ENCODE measurements at regions not wholly inside any gene's neighbourhood (a gene's known extent, or its start where the extent isn't known, plus 50 kb on each side); places are given as distances from the start of the nearest gene placed in this dataset.
"Not testable (repeated sequence)": the region's sequence is repeated elsewhere in the genome, so short reads cannot be mapped to it uniquely, and the experiment has no call there.

- H3K9me3 ChIP-seq: no peaks in the 10 kb centered on the region
- Mint-ChIP-seq H3K4me1 (ENCODE audit: low read depth, unreplicated experiment) (no peaks in the 10 kb centered on the region), H3K27ac (ENCODE audit: unreplicated experiment) (no peak overlapping the region), H3K36me3 (ENCODE audit: insufficient read depth, unreplicated experiment) (no peaks in the 10 kb centered on the region), H3K4me3 (ENCODE audit: unreplicated experiment) (no peak overlapping the region), H3K9me3 (ENCODE audit: unreplicated experiment) (no peaks in the 10 kb centered on the region), H3K27me3 (ENCODE audit: insufficient read depth, unreplicated experiment) (peaks cover 5% of the 10 kb centered on the region)
- ChIA-PET POLR2A (no interaction called here), CTCF (interaction anchor here (1.0 to 2.2 kb wide), 3 partner anchors 69 to 490 kb away, joined by 6 to 8 read pairs (median 7); no protein-coding TSS in a partner anchor)
- intact Hi-C loops (cut with micrococcal nuclease; ENCODE audit: unreplicated experiment): loop anchor here (1.0 kb wide), 2 partner anchors 114 to 490 kb away; no protein-coding TSS in a partner anchor
- H3K4me1 ChIP-seq: no peaks in the 10 kb centered on the region
- no peaks in the 10 kb centered on the region for H3K27me3 ChIP-seq (replicated peaks; ENCODE audit: control insufficient read depth, insufficient read depth, low read length)
- no peak for DNase-seq
- TF ChIP-seq CTCF (IDR thresholded peaks at IDR 0.05; ENCODE audit: insufficient read depth in 1 of 2, low read depth in 1 of 2, low read length in 1 of 2, severe bottlenecking in 1 of 2, unreplicated experiment in 1 of 2): peak in 1 of 2 experiments; percentile 38
- no TSS peak for BruUV-seq (replicated peaks)
- H3K36me3 ChIP-seq (ENCODE audit: control insufficient read depth, insufficient read depth, low read length): no peaks in the 10 kb centered on the region
- H3K4me3 ChIP-seq (ENCODE audit: low read depth, low read length): no peak overlapping the region
Observed at GRCh38 chr3:181210275-181210674, 220.7 kb upstream of the DNAJC19 start.

DNA sequence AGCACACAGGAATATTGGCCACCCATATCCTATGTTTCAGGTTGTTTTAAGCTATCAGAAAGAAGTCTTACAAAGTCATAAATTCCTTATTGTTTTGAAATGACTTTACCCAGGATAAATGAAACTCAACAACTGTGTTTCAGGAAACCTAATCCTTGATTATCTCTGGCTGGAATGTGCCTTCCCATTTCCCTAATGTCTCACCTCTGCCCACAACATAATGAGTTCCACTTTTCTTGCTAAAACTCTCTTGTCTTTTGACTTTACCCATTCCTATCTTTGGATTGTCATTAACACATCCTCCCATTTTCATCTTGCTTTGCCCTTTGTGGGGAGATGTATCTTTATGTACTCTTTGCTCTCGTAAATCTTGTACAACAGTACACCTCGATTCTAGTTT, 200.0 kb upstream of the DNAJC19 start:
- no peaks in the 10 kb centered on the region for H3K36me3 ChIP-seq (ENCODE audit: control insufficient read depth, insufficient read depth, low read length)
- no peak overlapping the region for H3K27ac Mint-ChIP-seq (ENCODE audit: unreplicated experiment)
- no peaks in the 10 kb centered on the region for H3K27me3 ChIP-seq (replicated peaks; ENCODE audit: control insufficient read depth, insufficient read depth, low read length)
- no TSS peak for BruUV-seq (replicated peaks)
- H3K4me1 ChIP-seq: no peaks in the 10 kb centered on the region
- intact Hi-C loops (cut with micrococcal nuclease; ENCODE audit: unreplicated experiment): no loop called here
- H3K4me1 Mint-ChIP-seq (ENCODE audit: low read depth, unreplicated experiment): no peaks in the 10 kb centered on the region
- CTCF ChIA-PET: no interaction called here
- no peak for TF ChIP-seq CTCF (IDR thresholded peaks at IDR 0.05; ENCODE audit: insufficient read depth in 1 of 2, low read depth in 1 of 2, low read length in 1 of 2, severe bottlenecking in 1 of 2, unreplicated experiment in 1 of 2)
- no peaks in the 10 kb centered on the region for H3K36me3 Mint-ChIP-seq (ENCODE audit: insufficient read depth, unreplicated experiment)
- H3K27me3 Mint-ChIP-seq (ENCODE audit: insufficient read depth, unreplicated experiment): peaks cover 17% of the 10 kb centered on the region
- H3K4me3 Mint-ChIP-seq (ENCODE audit: unreplicated experiment): no peak overlapping the region
- no peak overlapping the region for H3K4me3 ChIP-seq (ENCODE audit: low read depth, low read length)
- no peaks in the 10 kb centered on the region for H3K9me3 Mint-ChIP-seq (ENCODE audit: unreplicated experiment)
- no peaks in the 10 kb centered on the region for H3K9me3 ChIP-seq
- no peak for DNase-seq
- POLR2A ChIA-PET: no interaction called here

DNA sequence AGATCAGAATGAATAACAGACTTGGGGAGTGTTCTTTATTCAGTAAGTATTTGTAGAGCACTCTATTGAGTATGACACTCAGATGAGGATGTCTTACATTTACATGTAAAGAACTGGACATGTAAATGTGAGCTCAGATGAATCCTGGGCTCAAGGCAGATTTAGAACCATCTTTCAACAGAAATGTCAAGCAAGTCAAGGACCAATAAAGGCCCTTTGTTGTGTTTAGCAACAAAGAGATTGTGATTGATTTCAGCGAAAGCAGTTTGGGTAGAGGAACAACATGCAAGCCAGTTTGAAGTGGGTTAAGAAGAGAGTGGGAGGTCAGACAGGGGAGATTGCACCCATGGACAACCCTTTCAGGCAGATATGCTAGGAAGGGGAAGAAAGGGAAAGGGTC, 194.2 kb upstream of the DNAJC19 start:
- ChIA-PET POLR2A (no interaction called here), CTCF (no interaction called here)
- H3K4me3 ChIP-seq (ENCODE audit: low read depth, low read length): no peak overlapping the region
- no peaks in the 10 kb centered on the region for H3K36me3 ChIP-seq (ENCODE audit: control insufficient read depth, insufficient read depth, low read length)
- no peaks in the 10 kb centered on the region for H3K9me3 ChIP-seq
- no peaks in the 10 kb centered on the region for H3K9me3 Mint-ChIP-seq (ENCODE audit: unreplicated experiment)
- H3K27me3 ChIP-seq (replicated peaks; ENCODE audit: control insufficient read depth, insufficient read depth, low read length): no peaks in the 10 kb centered on the region
- no peak overlapping the region for H3K27ac Mint-ChIP-seq (ENCODE audit: unreplicated experiment)
- no peaks in the 10 kb centered on the region for H3K36me3 Mint-ChIP-seq (ENCODE audit: insufficient read depth, unreplicated experiment)
- H3K4me1 ChIP-seq: no peaks in the 10 kb centered on the region
- intact Hi-C loops (cut with micrococcal nuclease; ENCODE audit: unreplicated experiment): no loop called here
- H3K4me3 Mint-ChIP-seq (ENCODE audit: unreplicated experiment): no peak overlapping the region
- no peaks in the 10 kb centered on the region for H3K27me3 Mint-ChIP-seq (ENCODE audit: insufficient read depth, unreplicated experiment)
- no peaks in the 10 kb centered on the region for H3K4me1 Mint-ChIP-seq (ENCODE audit: low read depth, unreplicated experiment)
- no TSS peak for BruUV-seq (replicated peaks)
- TF ChIP-seq CTCF (IDR thresholded peaks at IDR 0.05; ENCODE audit: insufficient read depth in 1 of 2, low read depth in 1 of 2, low read length in 1 of 2, severe bottlenecking in 1 of 2, unreplicated experiment in 1 of 2): no peak
- DNase-seq: no peak

- H3K36me3 Mint-ChIP-seq (ENCODE audit: insufficient read depth, unreplicated experiment); CTCF ChIA-PET; DNase-seq; H3K36me3 ChIP-seq (ENCODE audit: control insufficient read depth, insufficient read depth, low read length); H3K4me3 ChIP-seq (ENCODE audit: low read depth, low read length); H3K4me1 ChIP-seq; H3K9me3 Mint-ChIP-seq (ENCODE audit: unreplicated experiment); BruUV-seq (replicated peaks); H3K4me1 Mint-ChIP-seq (ENCODE audit: low read depth, unreplicated experiment); H3K27me3 Mint-ChIP-seq (ENCODE audit: insufficient read depth, unreplicated experiment); H3K9me3 ChIP-seq; POLR2A ChIA-PET; H3K4me3 Mint-ChIP-seq (ENCODE audit: unreplicated experiment); intact Hi-C loops (cut with micrococcal nuclease; ENCODE audit: unreplicated experiment); H3K27me3 ChIP-seq (replicated peaks; ENCODE audit: control insufficient read depth, insufficient read depth, low read length); H3K27ac Mint-ChIP-seq (ENCODE audit: unreplicated experiment): not testable (repeated sequence)
Observed at GRCh38 chr3:181183057-181183456, 193.5 kb upstream of the DNAJC19 start.

All from Caco-2 (cell line).